ENCODE measurements at regions not wholly inside any gene's neighbourhood (a gene's known extent, or its start where the extent isn't known, plus 50 kb on each side); places are given as distances from the start of the nearest gene placed in this dataset.
A peak's percentile ranks its signal among the peaks of the same experiment; 100 is the strongest.

- peak in 1 of 2 experiments; percentile 35 for DNase-seq
These were observed 115.5 kb upstream of the CREB5 start for GRCh38 chr7:28296571-28297483.

GRCh38 chr7:28297801-28298459 is 114.4 kb upstream of the CREB5 start:
- no peak for DNase-seq

- DNase-seq = peak; percentile 73 to 79
These were observed 113.3 kb upstream of the CREB5 start for GRCh38 chr7:28298870-28299518.

GRCh38 chr7:28299556-28299955 is 112.8 kb upstream of the CREB5 start:
- no peak for DNase-seq

GRCh38 chr7:28300488-28300887 is 111.8 kb upstream of the CREB5 start:
- DNase-seq = no peak

GRCh38 chr7:28301148-28301641 is 111.1 kb upstream of the CREB5 start:
- no peak for DNase-seq

- DNase-seq = no peak
These were observed 108.0 kb upstream of the CREB5 start for GRCh38 chr7:28304290-28304689.

GRCh38 chr7:28309704-28310459 is 102.4 kb upstream of the CREB5 start:
- DNase-seq = no peak

- no peak for DNase-seq
These were observed 101.9 kb upstream of the CREB5 start for GRCh38 chr7:28310460-28310848.

GRCh38 chr7:28311670-28312069 is 100.6 kb upstream of the CREB5 start:
- DNase-seq = no peak

GRCh38 chr7:28312948-28313347 is 99.4 kb upstream of the CREB5 start:
- no peak for DNase-seq

GRCh38 chr7:28314841-28315240 is 97.5 kb upstream of the CREB5 start:
- DNase-seq = peak in 1 of 2 experiments; percentile 17

GRCh38 chr7:28315565-28316410 is 96.5 kb upstream of the CREB5 start:
- DNase-seq = no peak

- DNase-seq = no peak
These were observed 95.8 kb upstream of the CREB5 start for GRCh38 chr7:28316489-28316888.

GRCh38 chr7:28318101-28318762 is 94.1 kb upstream of the CREB5 start:
- DNase-seq = no peak

- DNase-seq = no peak
These were observed 88.5 kb upstream of the CREB5 start for GRCh38 chr7:28323833-28324232.

- DNase-seq = peak in 1 of 2 experiments; percentile 25
These were observed 84.2 kb upstream of the CREB5 start for GRCh38 chr7:28328146-28328545.

GRCh38 chr7:28328822-28329660 is 83.3 kb upstream of the CREB5 start:
- DNase-seq = peak in 1 of 2 experiments; percentile 17

GRCh38 chr7:28329661-28330363 is 82.5 kb upstream of the CREB5 start:
- peak; percentile 54 to 84 for DNase-seq
